HT1080 (cell line): ENCODE measurements at regions not wholly inside any gene's neighbourhood (a gene's known extent, or its start where the extent isn't known, plus 50 kb on each side); places are given as distances from the start of the nearest gene placed in this dataset.
"Not testable (repeated sequence)": the region's sequence is repeated elsewhere in the genome, so short reads cannot be mapped to it uniquely, and the experiment has no call there.

Experiments
- DNase-seq: peaks from one replicate; pipeline ENCODE4 v3.0.0-alpha.2; 2015; ENCODE audit warnings: low read depth

DNA sequence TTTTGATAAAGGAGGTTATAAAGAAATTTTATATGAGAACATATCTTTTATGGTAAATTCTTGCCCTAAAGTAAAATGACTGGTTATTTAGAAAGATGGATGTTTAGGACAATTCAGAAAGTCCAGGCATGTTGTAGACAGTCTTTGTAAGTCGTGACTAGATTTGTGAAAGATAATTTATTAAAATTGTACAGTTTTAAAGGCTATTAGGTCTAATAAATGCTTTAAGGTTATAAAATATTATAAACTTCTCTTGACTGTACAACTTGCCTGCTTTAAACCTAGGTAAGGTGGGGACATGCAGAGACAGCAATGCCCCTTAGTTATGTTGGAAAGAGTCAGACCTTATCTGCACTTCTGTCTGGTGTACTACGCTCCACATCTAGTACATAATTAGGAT is 933.5 kb downstream of the SI start:
- DNase-seq, result no peak

- no peak for DNase-seq
Measured at GRCh38 chr3:164132878-164133277, 945.4 kb downstream of the SI start.

GRCh38 chr3:164113371-164114332 is 964.6 kb downstream of the SI start:
- no peak for DNase-seq

GRCh38 chr3:164096352-164096751 is 981.9 kb downstream of the SI start:
- no peak for DNase-seq

GRCh38 chr3:164095949-164096348 is 982.3 kb downstream of the SI start:
- no peak for DNase-seq

DNA sequence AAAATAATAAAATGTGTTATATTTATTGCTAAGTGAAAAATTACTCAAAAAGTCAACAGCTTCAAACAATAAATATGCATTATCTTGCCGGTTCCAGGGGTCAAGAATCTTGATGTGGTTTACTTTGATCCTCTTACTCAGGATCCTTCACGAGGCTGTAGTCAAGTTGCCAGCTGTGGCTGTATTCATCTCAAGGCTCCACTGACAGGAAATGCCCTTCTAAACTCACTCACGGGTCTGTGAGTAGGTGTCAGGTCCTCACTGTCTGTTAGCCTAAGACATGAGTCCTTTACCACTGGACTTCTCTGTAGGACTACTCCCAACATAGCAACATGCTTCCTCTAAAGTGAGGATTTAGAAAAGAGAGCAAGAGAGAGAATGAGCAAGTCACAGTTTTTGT is 983.0 kb downstream of the SI start:
- peak; percentile 38 for DNase-seq

GRCh38 chr3:164094546-164094945 is 983.8 kb downstream of the SI start:
- no peak for DNase-seq

GRCh38 chr3:164080208-164080607 is 998.1 kb downstream of the SI start:
- no peak for DNase-seq

- no peak for DNase-seq
Measured at GRCh38 chr3:164064298-164064697, 1014.0 kb downstream of the SI start.

GRCh38 chr3:164060923-164061322 is 1017.4 kb downstream of the SI start:
- DNase-seq, result no peak

DNA sequence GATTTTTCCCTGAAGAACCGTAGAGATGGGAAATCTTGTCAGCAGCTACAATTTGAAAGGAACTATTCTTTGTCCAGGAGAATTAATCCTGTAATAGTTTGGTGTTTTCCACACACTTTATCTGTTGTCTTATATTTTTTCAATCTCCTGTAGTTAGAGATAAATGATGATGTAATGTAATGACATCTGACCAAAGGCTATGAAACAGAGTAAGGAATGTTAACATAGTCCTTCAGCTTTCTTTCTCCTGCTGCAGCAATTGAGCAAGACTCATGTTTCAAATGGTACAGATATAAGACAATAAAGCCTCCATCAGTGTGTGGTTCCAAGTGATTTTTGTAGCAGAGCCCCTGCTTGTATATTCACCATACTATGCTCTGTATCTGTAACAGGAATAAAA is 1028.4 kb downstream of the SI start:
- no peak for DNase-seq

GRCh38 chr3:164048451-164048850 is 1029.8 kb downstream of the SI start:
- DNase-seq, result no peak

DNA sequence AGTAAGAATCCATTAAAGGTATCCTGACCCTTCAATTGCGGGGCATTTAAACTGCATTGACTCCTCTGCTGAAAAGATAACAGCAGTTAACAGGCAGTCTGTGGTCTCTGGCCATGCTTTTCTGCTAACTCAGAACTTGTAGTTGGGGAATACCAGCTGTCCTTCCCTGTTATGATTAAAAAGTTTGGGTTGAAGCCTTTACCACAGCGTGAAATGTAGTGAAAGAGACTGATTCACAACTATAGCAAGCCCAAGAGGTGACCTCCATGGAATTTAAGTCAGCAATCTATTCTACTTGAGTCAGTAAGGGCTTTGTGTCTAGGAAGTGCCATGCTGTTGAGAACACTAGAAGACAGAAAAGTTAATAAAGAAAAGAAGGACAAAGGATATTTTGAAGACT is 1037.3 kb downstream of the SI start:
- peak; percentile 23 for DNase-seq

GRCh38 chr3:164030194-164030593 is 1048.1 kb downstream of the SI start:
- DNase-seq, result no peak

DNA sequence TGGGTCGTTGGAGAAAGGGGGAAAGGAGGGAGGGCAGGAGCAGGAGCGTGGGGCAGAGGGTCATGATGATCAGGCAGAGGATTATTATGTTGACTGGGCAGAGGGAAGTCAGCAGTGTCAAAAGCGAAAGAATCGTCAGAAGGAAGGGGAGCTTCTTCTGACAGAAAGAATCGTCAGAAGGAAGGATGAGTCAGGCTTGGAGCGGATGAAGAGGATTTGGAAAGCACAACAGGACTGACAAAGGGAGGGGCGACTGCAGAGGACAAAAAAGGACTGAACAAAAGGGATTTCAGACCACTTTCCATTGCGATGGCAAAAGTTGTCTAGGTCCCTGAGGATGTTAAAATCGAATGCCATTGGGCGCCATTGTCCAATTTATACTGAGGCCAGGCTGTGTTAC is 1053.5 kb downstream of the SI start:
- DNase-seq, result peak; percentile 80

DNA sequence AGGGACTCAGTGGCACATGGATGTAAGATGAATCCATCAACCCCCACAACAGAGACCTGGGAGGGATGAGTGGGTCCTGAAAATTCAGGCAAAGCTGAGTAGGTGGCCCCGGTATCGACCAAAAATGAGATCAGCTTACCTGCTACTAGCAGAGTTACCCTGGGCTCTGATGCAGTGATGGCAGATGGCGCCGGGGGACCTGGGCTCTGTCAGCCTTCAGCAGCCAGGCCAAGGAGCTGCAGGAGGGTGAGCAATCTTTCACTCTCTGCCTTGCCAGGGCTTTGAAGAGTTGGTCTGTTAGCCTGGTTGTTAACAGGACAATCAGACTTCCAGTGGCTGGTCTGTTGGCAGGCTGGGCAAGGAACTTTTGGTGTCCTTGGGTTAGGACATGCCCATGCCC is 1054.8 kb downstream of the SI start:
- no peak for DNase-seq

GRCh38 chr3:164018500-164018899 is 1059.8 kb downstream of the SI start:
- no peak for DNase-seq

- no peak for DNase-seq
Measured at GRCh38 chr3:164007765-164008164, 1070.5 kb downstream of the SI start.

DNA sequence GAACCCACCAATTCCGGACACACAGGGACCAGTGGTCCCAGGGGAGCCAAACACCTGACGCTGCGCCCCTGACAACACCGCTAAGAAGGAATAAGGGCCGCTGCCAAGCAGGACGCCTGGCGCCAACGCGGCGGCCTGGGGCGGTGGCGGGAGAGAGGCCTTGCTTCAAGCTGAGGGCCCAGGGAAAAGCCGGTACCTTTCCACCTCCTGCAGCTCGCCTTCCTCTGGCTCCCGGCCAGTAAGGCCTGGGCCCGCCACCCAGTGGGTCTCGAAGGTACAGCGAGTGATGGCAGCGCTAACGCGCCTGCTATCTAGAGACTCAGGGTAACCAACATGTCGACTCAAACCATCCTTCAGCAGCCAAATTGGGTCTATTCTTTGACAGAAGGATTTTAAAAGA is 1074.1 kb downstream of the SI start:
- DNase-seq, result no peak

- not testable (repeated sequence) for DNase-seq
Measured at GRCh38 chr3:164003016-164003415, 1075.3 kb downstream of the SI start.

- DNase-seq, result no peak
Measured at GRCh38 chr3:163983940-163984339, 1094.4 kb downstream of the SI start.

DNA sequence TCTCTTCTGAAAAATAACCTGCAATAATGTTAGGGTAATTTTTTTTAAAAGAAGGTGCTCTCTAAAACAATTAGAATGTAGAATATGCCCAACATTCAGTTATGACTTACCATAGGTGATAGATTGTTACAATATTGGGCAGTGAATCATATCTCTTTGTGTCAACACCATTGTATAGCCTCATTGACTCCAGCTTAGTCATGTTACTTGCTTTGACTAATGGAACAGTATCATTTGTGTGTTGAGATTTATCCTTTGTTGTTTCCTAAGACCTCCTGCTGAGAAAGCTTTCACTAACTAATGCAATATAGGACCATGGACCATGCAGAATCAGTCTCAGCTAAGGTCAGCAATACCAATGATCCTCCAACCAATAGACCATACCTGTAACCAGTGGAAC is 1106.4 kb downstream of the SI start:
- peak; percentile 55 for DNase-seq

DNA sequence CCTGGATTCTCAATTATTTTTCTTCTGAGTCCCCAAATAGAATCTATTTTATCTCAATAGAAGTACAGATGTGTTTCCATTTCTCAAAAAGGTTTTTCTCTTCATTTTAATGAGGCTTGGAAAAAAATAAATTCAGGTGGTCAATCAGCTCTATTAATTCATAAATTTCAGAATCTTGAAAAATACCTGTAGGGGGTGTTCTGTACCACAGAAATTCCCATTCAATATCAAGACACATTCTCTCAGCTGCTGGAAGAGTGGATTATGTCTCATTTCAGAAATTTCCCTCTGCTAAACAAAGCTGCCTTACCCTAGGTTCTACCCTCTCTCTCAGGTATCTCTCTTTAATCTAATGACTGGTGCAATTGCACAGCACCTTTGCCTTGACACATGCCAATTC is 1121.2 kb downstream of the SI start:
- no peak for DNase-seq
